ENCODE measurements at regions not wholly inside any gene's neighbourhood (a gene's known extent, or its start where the extent isn't known, plus 50 kb on each side); places are given as distances from the start of the nearest gene placed in this dataset.
A peak's percentile ranks its signal among the peaks of the same experiment; 100 is the strongest.

GRCh38 chr1:240672132-240672811, 60.3 kb upstream of the GREM2 start:
- no peak for DNase-seq (ENCODE audit: low read depth in 2 of 2)

GRCh38 chr1:240667351-240667750, 55.4 kb upstream of the GREM2 start:
- DNase-seq (ENCODE audit: low read depth in 2 of 2), result no peak

- no peak for DNase-seq (ENCODE audit: low read depth in 2 of 2)
Observed at GRCh38 chr1:240666568-240667198, 54.7 kb upstream of the GREM2 start.

- DNase-seq (ENCODE audit: low read depth in 2 of 2), result peak; percentile 42 to 48
Observed at GRCh38 chr1:240663169-240663879, 51.4 kb upstream of the GREM2 start.

All from fibroblast of skin of left quadriceps (primary cell).